K562 (cell line): ENCODE measurements at regions not wholly inside any gene's neighbourhood (a gene's known extent, or its start where the extent isn't known, plus 50 kb on each side); places are given as distances from the start of the nearest gene placed in this dataset.

Experiments used
- GABPB2 ChIP-seq: fragments of 250-450 bp; sonication (Bioruptor Pico); conservative IDR thresholded peaks from 2 replicates; pipeline ENCODE4 v1.5.1; 2021; ENCODE audit warnings: mild to moderate bottlenecking
- MTF1 ChIP-seq: fragments of 250-450 bp; sonication (Bioruptor Pico); IDR thresholded peaks from 2 replicates; pipeline ENCODE4 v1.9.0; 2021; ENCODE audit warnings: moderate library complexity, mild to moderate bottlenecking, inconsistent platforms, borderline replicate concordance
- TCF7 ChIP-seq: sonication (generic); IDR thresholded peaks from 2 replicates; pipeline ENCODE4 v1.6.1; 2016; ENCODE audit warnings: antibody characterized with exemption, borderline replicate concordance
- ZNF174 ChIP-seq: fragments of 250-450 bp; sonication (Bioruptor Pico); IDR thresholded peaks from 2 replicates; pipeline ENCODE4 v1.4.0; 2020; ENCODE audit warnings: mild to moderate bottlenecking
- TF ChIP-seq, protein P1 (sequence below): sonication (generic); formaldehyde crosslinking; IDR thresholded peaks from 2 replicates; pipeline ENCODE4 v1.8.0; 2022; ENCODE audit warnings: mild to moderate bottlenecking, missing genetic modification reagents, borderline replicate concordance
- TF ChIP-seq, protein P2 (sequence below): sonication (generic); formaldehyde crosslinking; IDR thresholded peaks from 2 replicates; pipeline ENCODE4 v1.8.0; 2022; ENCODE audit warnings: missing genetic modification reagents, mild to moderate bottlenecking, borderline replicate concordance
- TF ChIP-seq, protein P3 (sequence below): fragments of 250-450 bp; sonication (Bioruptor Pico); IDR thresholded peaks from 2 replicates; pipeline ENCODE4 v1.5.0; 2021

DNA sequence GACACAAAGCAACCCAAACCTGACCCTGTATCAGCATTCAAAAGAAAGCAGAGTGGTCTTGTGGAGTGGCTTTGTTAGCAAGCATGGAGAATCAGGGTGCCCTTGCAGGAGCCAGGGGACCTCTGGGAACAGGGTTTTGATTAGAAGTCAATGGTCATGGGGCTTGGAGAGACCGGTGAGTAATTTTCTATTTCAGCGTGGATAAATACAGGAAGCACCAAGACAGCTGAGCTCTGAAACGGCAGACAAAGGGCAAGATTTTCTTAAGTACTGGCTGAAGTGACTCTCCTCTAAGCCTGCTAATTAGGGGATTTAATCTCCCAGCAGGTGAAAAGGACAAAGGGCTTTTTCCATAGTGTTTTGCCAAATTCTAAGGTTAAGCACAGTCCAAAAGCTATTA, 78.0 kb upstream of the GAREM1 start (continued):
- TF ChIP-seq, protein P1, sequence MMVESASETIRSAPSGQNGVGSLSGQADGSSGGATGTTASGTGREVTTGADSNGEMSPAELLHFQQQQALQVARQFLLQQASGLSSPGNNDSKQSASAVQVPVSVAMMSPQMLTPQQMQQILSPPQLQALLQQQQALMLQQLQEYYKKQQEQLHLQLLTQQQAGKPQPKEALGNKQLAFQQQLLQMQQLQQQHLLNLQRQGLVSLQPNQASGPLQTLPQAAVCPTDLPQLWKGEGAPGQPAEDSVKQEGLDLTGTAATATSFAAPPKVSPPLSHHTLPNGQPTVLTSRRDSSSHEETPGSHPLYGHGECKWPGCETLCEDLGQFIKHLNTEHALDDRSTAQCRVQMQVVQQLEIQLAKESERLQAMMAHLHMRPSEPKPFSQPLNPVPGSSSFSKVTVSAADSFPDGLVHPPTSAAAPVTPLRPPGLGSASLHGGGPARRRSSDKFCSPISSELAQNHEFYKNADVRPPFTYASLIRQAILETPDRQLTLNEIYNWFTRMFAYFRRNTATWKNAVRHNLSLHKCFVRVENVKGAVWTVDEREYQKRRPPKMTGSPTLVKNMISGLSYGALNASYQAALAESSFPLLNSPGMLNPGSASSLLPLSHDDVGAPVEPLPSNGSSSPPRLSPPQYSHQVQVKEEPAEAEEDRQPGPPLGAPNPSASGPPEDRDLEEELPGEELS (CRISPR knock-in tag): no peak
- TF ChIP-seq GABPB2 (CRISPR knock-in tag) (no peak), MTF1 (CRISPR knock-in tag) (no peak), TCF7 (no peak), ZNF174 (CRISPR knock-in tag) (no peak)
- TF ChIP-seq, protein P2, sequence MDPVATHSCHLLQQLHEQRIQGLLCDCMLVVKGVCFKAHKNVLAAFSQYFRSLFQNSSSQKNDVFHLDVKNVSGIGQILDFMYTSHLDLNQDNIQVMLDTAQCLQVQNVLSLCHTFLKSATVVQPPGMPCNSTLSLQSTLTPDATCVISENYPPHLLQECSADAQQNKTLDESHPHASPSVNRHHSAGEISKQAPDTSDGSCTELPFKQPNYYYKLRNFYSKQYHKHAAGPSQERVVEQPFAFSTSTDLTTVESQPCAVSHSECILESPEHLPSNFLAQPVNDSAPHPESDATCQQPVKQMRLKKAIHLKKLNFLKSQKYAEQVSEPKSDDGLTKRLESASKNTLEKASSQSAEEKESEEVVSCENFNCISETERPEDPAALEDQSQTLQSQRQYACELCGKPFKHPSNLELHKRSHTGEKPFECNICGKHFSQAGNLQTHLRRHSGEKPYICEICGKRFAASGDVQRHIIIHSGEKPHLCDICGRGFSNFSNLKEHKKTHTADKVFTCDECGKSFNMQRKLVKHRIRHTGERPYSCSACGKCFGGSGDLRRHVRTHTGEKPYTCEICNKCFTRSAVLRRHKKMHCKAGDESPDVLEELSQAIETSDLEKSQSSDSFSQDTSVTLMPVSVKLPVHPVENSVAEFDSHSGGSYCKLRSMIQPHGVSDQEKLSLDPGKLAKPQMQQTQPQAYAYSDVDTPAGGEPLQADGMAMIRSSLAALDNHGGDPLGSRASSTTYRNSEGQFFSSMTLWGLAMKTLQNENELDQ (CRISPR knock-in tag): no peak
- TF ChIP-seq, protein P3, sequence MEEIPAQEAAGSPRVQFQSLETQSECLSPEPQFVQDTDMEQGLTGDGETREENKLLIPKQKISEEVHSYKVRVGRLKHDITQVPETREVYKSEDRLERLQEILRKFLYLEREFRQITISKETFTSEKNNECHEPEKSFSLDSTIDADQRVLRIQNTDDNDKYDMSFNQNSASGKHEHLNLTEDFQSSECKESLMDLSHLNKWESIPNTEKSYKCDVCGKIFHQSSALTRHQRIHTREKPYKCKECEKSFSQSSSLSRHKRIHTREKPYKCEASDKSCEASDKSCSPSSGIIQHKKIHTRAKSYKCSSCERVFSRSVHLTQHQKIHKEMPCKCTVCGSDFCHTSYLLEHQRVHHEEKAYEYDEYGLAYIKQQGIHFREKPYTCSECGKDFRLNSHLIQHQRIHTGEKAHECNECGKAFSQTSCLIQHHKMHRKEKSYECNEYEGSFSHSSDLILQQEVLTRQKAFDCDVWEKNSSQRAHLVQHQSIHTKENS: no peak
